ENCODE measurements at regions not wholly inside any gene's neighbourhood (a gene's known extent, or its start where the extent isn't known, plus 50 kb on each side); places are given as distances from the start of the nearest gene placed in this dataset.

GRCh38 chr15:36389107-36389506, 190.3 kb upstream of the CDIN1 start:
- intact Hi-C loops (cut with micrococcal nuclease), result no loop called here
- Mint-ChIP-seq H3K27ac (ENCODE audit: low read depth, unreplicated experiment) (no peak overlapping the region), H3K4me1 (ENCODE audit: insufficient read depth, unreplicated experiment) (no peaks in the 10 kb centered on the region), H3K27me3 (ENCODE audit: insufficient read depth, unreplicated experiment) (no peaks in the 10 kb centered on the region), H3K4me3 (ENCODE audit: unreplicated experiment) (no peak overlapping the region), H3K9me3 (ENCODE audit: unreplicated experiment) (peaks cover 3% of the 10 kb centered on the region), H3K36me3 (ENCODE audit: insufficient read depth, unreplicated experiment) (no peaks in the 10 kb centered on the region)
- ChIA-PET POLR2A (no interaction called here), CTCF (interaction anchor here (0.7 kb wide), 1 partner anchor 1197 kb away, joined by 3 read pairs; no protein-coding TSS in a partner anchor)
- no peak for DNase-seq (ENCODE audit: unreplicated experiment)
- TF ChIP-seq CTCF (IDR thresholded peaks at IDR 0.05; ENCODE audit: unreplicated experiment), result no peak
- BruUV-seq (replicated peaks), result no TSS peak

DNA sequence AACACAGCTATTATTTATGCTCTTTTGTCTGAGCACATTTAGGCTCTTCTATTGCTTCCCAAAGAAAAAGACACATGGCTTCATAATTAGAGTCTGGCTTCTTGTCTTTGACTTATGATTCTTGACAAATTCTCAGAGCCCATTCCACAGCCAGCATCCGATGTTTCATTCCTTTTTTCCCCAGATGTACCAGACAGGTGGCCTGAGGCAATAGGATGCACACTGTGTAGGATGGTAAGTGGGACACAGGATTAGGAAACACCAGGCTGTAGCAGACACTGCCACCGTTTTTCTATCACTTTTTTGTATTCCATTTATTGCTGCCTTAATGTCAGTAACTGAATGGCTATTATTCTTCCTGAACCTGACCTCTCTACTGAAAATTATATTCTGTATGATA, 188.9 kb upstream of the CDIN1 start:
- BruUV-seq (replicated peaks), result no TSS peak
- Mint-ChIP-seq H3K27me3 (ENCODE audit: insufficient read depth, unreplicated experiment) (no peaks in the 10 kb centered on the region), H3K36me3 (ENCODE audit: insufficient read depth, unreplicated experiment) (no peaks in the 10 kb centered on the region), H3K27ac (ENCODE audit: low read depth, unreplicated experiment) (no peak overlapping the region), H3K9me3 (ENCODE audit: unreplicated experiment) (peaks cover 7% of the 10 kb centered on the region), H3K4me1 (ENCODE audit: insufficient read depth, unreplicated experiment) (no peaks in the 10 kb centered on the region), H3K4me3 (ENCODE audit: unreplicated experiment) (no peak overlapping the region)
- no peak for DNase-seq (ENCODE audit: unreplicated experiment)
- intact Hi-C loops (cut with micrococcal nuclease), result no loop called here
- POLR2A ChIA-PET, result no interaction called here
- no peak for TF ChIP-seq CTCF (IDR thresholded peaks at IDR 0.05; ENCODE audit: unreplicated experiment)
- CTCF ChIA-PET, result interaction anchor here (0.5 kb wide), 1 partner anchor 1549 kb away, joined by 3 read pairs; no protein-coding TSS in a partner anchor

DNA sequence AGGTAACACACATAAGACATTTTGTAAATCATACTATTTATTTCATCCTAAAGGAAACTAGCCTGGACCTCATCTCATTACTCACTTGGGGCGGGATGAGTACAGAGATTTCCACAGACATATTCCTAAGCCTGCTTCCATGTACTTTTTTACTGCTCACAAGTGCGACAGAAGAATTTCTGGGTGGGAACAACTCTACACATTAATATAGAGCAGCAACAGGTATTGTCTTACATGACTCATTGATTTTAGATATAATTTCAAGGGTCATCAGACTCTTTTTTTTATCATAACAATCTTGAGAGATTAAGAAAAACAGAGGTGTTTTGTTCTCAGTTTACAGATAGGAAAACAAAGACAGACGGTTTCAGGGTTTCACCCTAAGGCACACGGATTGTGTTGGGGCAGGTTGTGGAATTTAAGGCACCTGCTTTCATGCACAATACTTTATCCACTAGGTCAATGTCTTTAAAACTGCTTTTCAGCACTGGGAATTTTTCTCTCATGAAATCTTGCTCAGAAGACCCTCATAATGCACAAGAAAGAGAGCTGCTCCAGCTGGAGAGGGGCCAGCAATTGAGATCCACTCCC, 186.7 kb upstream of the CDIN1 start:
- Mint-ChIP-seq H3K4me1 (ENCODE audit: insufficient read depth, unreplicated experiment) (no peaks in the 10 kb centered on the region), H3K9me3 (ENCODE audit: unreplicated experiment) (peaks cover 7% of the 10 kb centered on the region), H3K27me3 (ENCODE audit: insufficient read depth, unreplicated experiment) (no peaks in the 10 kb centered on the region), H3K27ac (ENCODE audit: low read depth, unreplicated experiment) (no peak overlapping the region), H3K4me3 (ENCODE audit: unreplicated experiment) (no peak overlapping the region), H3K36me3 (ENCODE audit: insufficient read depth, unreplicated experiment) (no peaks in the 10 kb centered on the region)
- intact Hi-C loops (cut with micrococcal nuclease), result no loop called here
- ChIA-PET POLR2A (interaction anchor here (0.7 kb wide), 2 partner anchors 109 to 850 kb away, joined by 3 read pairs; no protein-coding TSS in a partner anchor), CTCF (no interaction called here)
- DNase-seq (ENCODE audit: unreplicated experiment), result peak; percentile 15
- no peak for TF ChIP-seq CTCF (IDR thresholded peaks at IDR 0.05; ENCODE audit: unreplicated experiment)
- BruUV-seq (replicated peaks), result no TSS peak

DNA sequence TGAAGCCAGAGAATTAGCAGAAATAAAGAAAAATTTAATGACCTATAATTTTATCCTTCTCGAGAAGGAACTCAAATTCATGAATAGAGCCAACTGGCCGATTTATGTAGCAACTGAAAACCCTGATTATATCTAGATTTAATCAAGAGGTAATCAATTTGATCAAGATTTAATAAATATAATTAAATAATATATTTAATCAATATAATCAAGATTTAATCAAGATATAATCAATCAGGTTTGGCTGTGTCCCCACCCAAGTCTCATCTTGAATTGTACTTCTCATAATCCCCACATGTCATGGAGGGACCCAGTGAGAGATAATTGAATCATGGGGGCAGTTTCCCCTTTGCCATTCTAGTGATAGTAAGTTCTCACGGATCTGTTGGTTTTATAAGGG, 181.2 kb upstream of the CDIN1 start:
- ChIA-PET CTCF (interaction anchor here (0.6 to 0.7 kb wide), 3 partner anchors 389 to 1394 kb away, joined by 3 to 4 read pairs (median 4); no protein-coding TSS in a partner anchor), POLR2A (interaction anchor here (0.6 kb wide), 1 partner anchor 16 kb away, joined by 3 read pairs; no protein-coding TSS in a partner anchor)
- peaks cover 7% of the 10 kb centered on the region for H3K9me3 Mint-ChIP-seq (ENCODE audit: unreplicated experiment)
- no peaks in the 10 kb centered on the region for H3K27me3 Mint-ChIP-seq (ENCODE audit: insufficient read depth, unreplicated experiment)
- intact Hi-C loops (cut with micrococcal nuclease), result no loop called here
- no peak for DNase-seq (ENCODE audit: unreplicated experiment)
- no peak overlapping the region for H3K27ac Mint-ChIP-seq (ENCODE audit: low read depth, unreplicated experiment)
- H3K36me3 Mint-ChIP-seq (ENCODE audit: insufficient read depth, unreplicated experiment), result no peaks in the 10 kb centered on the region
- H3K4me1 Mint-ChIP-seq (ENCODE audit: insufficient read depth, unreplicated experiment), result no peaks in the 10 kb centered on the region
- no peak overlapping the region for H3K4me3 Mint-ChIP-seq (ENCODE audit: unreplicated experiment)
- no TSS peak for BruUV-seq (replicated peaks)
- no peak for TF ChIP-seq CTCF (IDR thresholded peaks at IDR 0.05; ENCODE audit: unreplicated experiment)

Measured in MCF 10A (cell line).